Activated CD8-positive, alpha-beta T cell treated with anti-CD3 and anti-CD28 coated beads for 36 hours (primary cell): ENCODE measurements at regions not wholly inside any gene's neighbourhood (a gene's known extent, or its start where the extent isn't known, plus 50 kb on each side); places are given as distances from the start of the nearest gene placed in this dataset.

ENCODE experiments used
- ATAC-seq: fragments of 200-7000 bp; cut with Tn5 transposase; one replicate; pipeline ENCODE4 v1.10.0; 2021; ENCODE audit warnings: mild to moderate bottlenecking, moderate library complexity
- CTCF ChIA-PET: fragments of 350-600 bp; sonication (Branson Sonifier 250); formaldehyde crosslinking; loops from one replicate; lab custom pipeline; 2021; ENCODE audit warnings: antibody characterized with exemption; lab: Charles Lee
- POLR2A ChIA-PET: fragments of 350-600 bp; sonication (Branson Sonifier 250); formaldehyde crosslinking; loops from one replicate; lab custom pipeline; 2021; ENCODE audit warnings: antibody characterized with exemption; lab: Charles Lee
- DNase-seq: peaks from one replicate; pipeline ENCODE4 v3.0.0-alpha.2; 2020
- H3K27ac Mint-ChIP-seq: one replicate; pipeline ENCODE4 v1.8.0; 2021; ENCODE audit warnings: mild to moderate bottlenecking, mixed read lengths
- H3K27me3 Mint-ChIP-seq: one replicate; pipeline ENCODE4 v1.8.0; 2021; ENCODE audit warnings: mixed read lengths
- H3K36me3 Mint-ChIP-seq: one replicate; pipeline ENCODE4 v1.8.0; 2021; ENCODE audit warnings: low read depth, mixed read lengths
- H3K4me1 Mint-ChIP-seq: one replicate; pipeline ENCODE4 v1.8.0; 2021; ENCODE audit warnings: low read depth, mixed read lengths
- H3K4me3 Mint-ChIP-seq: one replicate; pipeline ENCODE4 v1.8.0; 2021; ENCODE audit warnings: mild to moderate bottlenecking, moderate library complexity, mixed read lengths
- H3K9me3 Mint-ChIP-seq: one replicate; pipeline ENCODE4 v1.8.0; 2021; ENCODE audit warnings: mixed read lengths
- CTCF ChIP-seq: fragments of 200-600 bp; IDR thresholded peaks from one replicate; pipeline ENCODE4 v1.8.0; 2022; ENCODE audit warnings: antibody characterized with exemption, mild to moderate bottlenecking
- intact Hi-C: fragments of 100-400 bp; cut with micrococcal nuclease; formaldehyde crosslinking; loops from one replicate; pipeline ENCODE4 v1.10.0; 2022

DNA sequence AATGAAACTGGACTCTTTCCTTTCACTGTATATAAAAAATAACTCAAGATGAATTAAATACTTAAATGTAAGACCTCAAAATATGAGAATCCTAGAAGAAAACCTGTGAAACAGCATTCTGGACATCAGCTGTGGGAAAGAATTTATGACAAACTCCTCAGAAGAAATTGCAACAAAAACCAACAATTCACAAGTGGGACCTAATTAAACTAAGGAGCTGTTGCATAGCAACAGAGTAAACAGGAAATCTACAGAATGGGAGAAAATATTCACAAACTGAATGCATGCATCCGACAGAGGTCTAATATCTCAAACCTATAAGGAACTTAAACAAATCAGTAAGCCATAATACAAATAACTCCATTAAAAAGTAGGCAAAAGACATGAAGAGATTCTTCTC, 851.7 kb upstream of the PCDH10 start:
- CTCF ChIA-PET, result no interaction called here
- H3K27me3 Mint-ChIP-seq, result no peaks in the 10 kb centered on the region
- H3K36me3 Mint-ChIP-seq, result no peaks in the 10 kb centered on the region
- intact Hi-C loops, result no loop called here
- ATAC-seq (no peak), DNase-seq (no peak)
- no peak overlapping the region for H3K27ac Mint-ChIP-seq
- no peak overlapping the region for H3K4me3 Mint-ChIP-seq
- TF ChIP-seq CTCF, result no peak
- POLR2A ChIA-PET, result no interaction called here
- H3K4me1 Mint-ChIP-seq, result no peaks in the 10 kb centered on the region
- no peaks in the 10 kb centered on the region for H3K9me3 Mint-ChIP-seq

DNA sequence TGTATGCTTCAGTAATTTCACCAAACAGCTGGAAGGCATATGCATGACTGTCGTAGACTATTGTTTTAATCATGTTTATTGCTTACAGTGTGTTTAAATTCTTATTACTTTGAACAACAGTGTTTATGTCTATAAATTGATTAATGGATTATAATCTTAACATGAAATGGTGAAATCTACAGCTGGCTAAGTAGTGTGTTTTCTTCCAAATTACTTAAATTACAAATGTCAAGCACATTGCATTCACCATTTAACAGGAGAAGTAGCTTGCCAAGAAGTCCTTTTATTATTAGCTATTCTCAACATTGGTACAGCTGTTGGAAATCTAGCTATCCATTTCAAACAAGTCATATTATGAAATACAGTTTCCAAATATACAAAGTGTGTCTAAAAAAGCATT, 849.3 kb upstream of the PCDH10 start:
- no peaks in the 10 kb centered on the region for H3K9me3 Mint-ChIP-seq
- no peaks in the 10 kb centered on the region for H3K27me3 Mint-ChIP-seq
- H3K27ac Mint-ChIP-seq, result no peak overlapping the region
- no peaks in the 10 kb centered on the region for H3K36me3 Mint-ChIP-seq
- DNase-seq (no peak), ATAC-seq (no peak)
- CTCF ChIA-PET, result no interaction called here
- POLR2A ChIA-PET, result no interaction called here
- no peak for TF ChIP-seq CTCF
- no peaks in the 10 kb centered on the region for H3K4me1 Mint-ChIP-seq
- intact Hi-C loops, result no loop called here
- no peak overlapping the region for H3K4me3 Mint-ChIP-seq

GRCh38 chr4:132312521-132312920, 836.6 kb upstream of the PCDH10 start:
- ChIA-PET POLR2A (no interaction called here), CTCF (no interaction called here)
- no peak for TF ChIP-seq CTCF
- intact Hi-C loops, result no loop called here
- Mint-ChIP-seq H3K4me1 (no peaks in the 10 kb centered on the region), H3K9me3 (no peaks in the 10 kb centered on the region), H3K4me3 (no peak overlapping the region), H3K27me3 (no peaks in the 10 kb centered on the region), H3K27ac (no peak overlapping the region), H3K36me3 (no peaks in the 10 kb centered on the region)
- DNase-seq (no peak), ATAC-seq (no peak)

DNA sequence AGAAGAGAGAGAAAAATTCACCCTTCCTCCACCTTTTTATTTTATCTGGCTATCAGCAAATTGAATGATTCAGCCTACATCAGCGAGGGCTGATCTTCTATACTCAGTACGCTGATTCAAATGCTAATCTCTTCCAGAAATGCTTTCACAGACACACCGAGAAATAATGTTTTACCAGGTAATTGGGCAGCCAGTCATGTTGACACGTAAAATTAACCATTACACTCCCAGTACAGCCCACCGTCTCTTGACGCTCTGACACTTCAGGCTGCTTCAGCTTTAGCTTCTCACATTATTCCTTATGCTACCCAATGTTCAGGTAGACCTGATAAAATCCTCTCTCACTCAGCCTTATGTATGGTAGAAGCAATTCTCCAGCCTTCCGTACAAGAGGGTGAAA, 835.2 kb upstream of the PCDH10 start:
- Mint-ChIP-seq H3K4me1 (no peaks in the 10 kb centered on the region), H3K36me3 (no peaks in the 10 kb centered on the region), H3K4me3 (no peak overlapping the region), H3K9me3 (no peaks in the 10 kb centered on the region), H3K27ac (no peak overlapping the region), H3K27me3 (no peaks in the 10 kb centered on the region)
- POLR2A ChIA-PET, result no interaction called here
- ATAC-seq (no peak), DNase-seq (no peak)
- intact Hi-C loops, result no loop called here
- no peak for TF ChIP-seq CTCF
- CTCF ChIA-PET, result no interaction called here

GRCh38 chr4:132316738-132317137, 832.4 kb upstream of the PCDH10 start:
- intact Hi-C loops, result no loop called here

More at GRCh38 chr4:132316738-132317137, 832.4 kb upstream of the PCDH10 start:
- TF ChIP-seq CTCF, result no peak
- H3K27me3 Mint-ChIP-seq, result no peaks in the 10 kb centered on the region
- ATAC-seq, result no peak
- POLR2A ChIA-PET, result no interaction called here
- H3K4me1 Mint-ChIP-seq, result no peaks in the 10 kb centered on the region
- no peak for DNase-seq
- CTCF ChIA-PET, result no interaction called here
- no peak overlapping the region for H3K4me3 Mint-ChIP-seq
- no peak overlapping the region for H3K27ac Mint-ChIP-seq
- H3K36me3 Mint-ChIP-seq, result no peaks in the 10 kb centered on the region
- H3K9me3 Mint-ChIP-seq, result no peaks in the 10 kb centered on the region
